Testis (tissue), 2 donors: ENCODE measurements at regions not wholly inside any gene's neighbourhood (a gene's known extent, or its start where the extent isn't known, plus 50 kb on each side); places are given as distances from the start of the nearest gene placed in this dataset.

ENCODE experiments used
- DNase-seq: peaks from one replicate; pipeline ENCODE4 v3.0.0-alpha.2; 2019
- H3K27ac ChIP-seq, 2 donors: fragments of 200-600 bp; sonication (generic); one replicate each; pipeline ENCODE4 v1.5.1; 2019
- H3K27me3 ChIP-seq: fragments of 200-600 bp; sonication (generic); one replicate; pipeline ENCODE4 v1.5.1; 2019
- H3K36me3 ChIP-seq: fragments of 200-600 bp; sonication (generic); one replicate; pipeline ENCODE4 v1.5.1; 2017; ENCODE audit warnings: low read depth; ENCODE audit errors: missing control alignments
- H3K4me1 ChIP-seq: fragments of 200-600 bp; sonication (generic); one replicate; pipeline ENCODE4 v1.5.1; 2019
- H3K4me3 ChIP-seq, 2 donors: fragments of 200-600 bp; sonication (generic); one replicate each; pipeline ENCODE4 v1.5.1; 2017 to 2019
- H3K9me3 ChIP-seq: fragments of 200-600 bp; sonication (generic); one replicate; pipeline ENCODE4 v1.5.1; 2017
- CTCF ChIP-seq, 3 experiments: fragments of 450-650 bp in 2 of 3; fragments of 200-600 bp in 1 of 3; sonication (generic) in 1 of 3; IDR thresholded peaks; one replicate each; pipeline ENCODE4 v1.5.1; 2016 to 2019; ENCODE audit warnings: antibody characterized with exemption in 3 of 3, mild to moderate bottlenecking in 2 of 3, moderate library complexity in 1 of 3
- POLR2A ChIP-seq: fragments of 450-650 bp; IDR thresholded peaks from one replicate; pipeline ENCODE4 v1.6.1; 2017; ENCODE audit warnings: antibody characterized with exemption, mild to moderate bottlenecking, moderate library complexity
- WGBS, 2 donors: methylation state at CpG; one replicate each; pipeline ENCODE4 v1.1.5; 2018; 5-methylcytosine and 5-hydroxymethylcytosine counted together
- intact Hi-C: fragments of 100-400 bp; cut with DNase I; formaldehyde crosslinking; loops from one replicate; pipeline ENCODE4 v1.15.1; 2023; ENCODE audit warnings: low total_unique reads

GRCh38 chr2:215884451-215885087 lies 128.8 kb downstream of the MREG start:
- 77 to 78% methylated on average over 4 of the region's 4 CpGs for WGBS, 2 donors
- no peak overlapping the region for H3K4me3 ChIP-seq
- no peaks in the 10 kb centered on the region for H3K36me3 ChIP-seq
- no peaks in the 10 kb centered on the region for H3K4me1 ChIP-seq
- no peaks in the 10 kb centered on the region for H3K9me3 ChIP-seq
- no peak for DNase-seq
- intact Hi-C loops: no loop called here
- no peaks in the 10 kb centered on the region for H3K27me3 ChIP-seq
- H3K27ac ChIP-seq: no peak overlapping the region
- no peak for TF ChIP-seq POLR2A
- no peak for TF ChIP-seq CTCF (IDR thresholded peaks at IDR 0.05)

- no peaks in the 10 kb centered on the region for H3K36me3 ChIP-seq
- no peaks in the 10 kb centered on the region for H3K9me3 ChIP-seq
- H3K27me3 ChIP-seq: no peaks in the 10 kb centered on the region
- H3K4me1 ChIP-seq: no peaks in the 10 kb centered on the region
- DNase-seq: no peak
- no peak overlapping the region for H3K4me3 ChIP-seq
- TF ChIP-seq POLR2A: no peak
- no peak for TF ChIP-seq CTCF (IDR thresholded peaks at IDR 0.05)
- no peak overlapping the region for H3K27ac ChIP-seq
- intact Hi-C loops: no loop called here
These were observed 129.6 kb downstream of the MREG start for GRCh38 chr2:215883799-215884198.

GRCh38 chr2:215882689-215883088 lies 130.7 kb downstream of the MREG start:
- no peaks in the 10 kb centered on the region for H3K27me3 ChIP-seq
- DNase-seq: no peak
- H3K4me1 ChIP-seq: no peaks in the 10 kb centered on the region
- no peaks in the 10 kb centered on the region for H3K36me3 ChIP-seq
- intact Hi-C loops: no loop called here
- WGBS, 2 donors: 76 to 83% methylated on average over 2 of the region's 2 CpGs
- no peak for TF ChIP-seq CTCF (IDR thresholded peaks at IDR 0.05)
- no peak for TF ChIP-seq POLR2A
- H3K27ac ChIP-seq: no peak overlapping the region
- H3K9me3 ChIP-seq: no peaks in the 10 kb centered on the region
- H3K4me3 ChIP-seq: no peak overlapping the region

- intact Hi-C loops: no loop called here
- H3K27ac ChIP-seq: no peak overlapping the region
These were observed 131.8 kb downstream of the MREG start for GRCh38 chr2:215881582-215881981.

More at GRCh38 chr2:215881582-215881981, 131.8 kb downstream of the MREG start:
- no peak for DNase-seq
- Histone ChIP-seq H3K36me3 (no peaks in the 10 kb centered on the region), H3K4me1 (no peaks in the 10 kb centered on the region), H3K9me3 (no peaks in the 10 kb centered on the region), H3K27me3 (no peaks in the 10 kb centered on the region), H3K4me3 (no peak overlapping the region)
- WGBS, 2 donors: 93 to 96% methylated on average over 2 of the region's 2 CpGs
- TF ChIP-seq POLR2A (no peak), CTCF (IDR thresholded peaks at IDR 0.05) (no peak)
